ENCODE measurements at regions not wholly inside any gene's neighbourhood (a gene's known extent, or its start where the extent isn't known, plus 50 kb on each side); places are given as distances from the start of the nearest gene placed in this dataset.

GRCh38 chr3:144063306-144063705 is 91.7 kb downstream of the DIPK2A start:
- no peak for DNase-seq (ENCODE audit: extremely low read depth in 1 of 11, low read depth in 9 of 11, low spot score in 4 of 11)

DNA sequence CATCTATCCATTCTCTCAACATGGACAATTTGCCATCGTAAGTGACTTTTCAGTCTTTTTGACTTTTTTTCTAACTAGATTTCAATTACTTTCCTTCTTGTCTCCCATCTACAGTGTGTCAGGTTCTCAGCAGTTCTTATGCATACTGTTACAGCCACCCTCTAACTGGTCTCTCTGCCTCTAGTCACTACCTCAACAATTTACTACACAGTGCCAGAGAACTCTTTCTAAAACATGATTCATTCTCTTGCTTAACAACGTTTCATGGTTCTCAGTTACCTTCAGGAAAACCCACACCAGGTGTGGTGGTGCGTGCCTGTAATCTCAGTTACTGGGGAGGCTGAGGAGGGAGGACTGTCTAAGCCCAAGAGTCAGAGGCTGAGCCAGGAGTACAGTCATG is 95.4 kb downstream of the DIPK2A start:
- DNase-seq (ENCODE audit: extremely low read depth in 1 of 11, low read depth in 9 of 11, low spot score in 4 of 11): no peak

GRCh38 chr3:144073698-144074097 is 102.1 kb downstream of the DIPK2A start:
- no peak for DNase-seq (ENCODE audit: extremely low read depth in 1 of 11, low read depth in 9 of 11, low spot score in 4 of 11)

GRCh38 chr3:144079634-144080033 is 108.0 kb downstream of the DIPK2A start:
- DNase-seq (ENCODE audit: extremely low read depth in 1 of 11, low read depth in 9 of 11, low spot score in 4 of 11): no peak

- DNase-seq (ENCODE audit: extremely low read depth in 1 of 11, low read depth in 9 of 11, low spot score in 4 of 11): no peak
Observed at GRCh38 chr3:144084929-144085328, 113.3 kb downstream of the DIPK2A start.

DNA sequence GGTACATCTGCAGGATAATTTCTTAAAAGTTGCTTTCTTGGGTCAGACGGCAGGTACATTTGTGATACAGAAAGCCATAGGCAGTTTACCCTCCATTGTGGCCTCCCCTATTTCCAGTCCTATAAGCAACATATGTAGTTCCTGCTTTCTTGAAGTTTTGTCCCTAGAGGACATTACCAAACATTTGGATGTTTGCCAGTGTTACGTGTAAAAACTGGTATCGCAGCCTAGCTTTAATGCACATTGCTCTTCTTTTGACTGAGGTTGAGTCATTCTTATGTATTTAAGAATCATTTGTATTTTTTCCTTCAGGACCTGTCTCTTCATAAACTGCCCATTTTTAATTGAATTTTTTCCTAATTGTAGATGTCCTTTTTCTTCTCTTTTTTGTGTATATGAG is 114.3 kb downstream of the DIPK2A start:
- peak in 3 of 11 donors; percentile 6 to 16 (median 11) for DNase-seq (ENCODE audit: extremely low read depth in 1 of 11, low read depth in 9 of 11, low spot score in 4 of 11)

GRCh38 chr3:144096016-144096415 is 124.4 kb downstream of the DIPK2A start:
- DNase-seq (ENCODE audit: extremely low read depth in 1 of 11, low read depth in 9 of 11, low spot score in 4 of 11): no peak

DNA sequence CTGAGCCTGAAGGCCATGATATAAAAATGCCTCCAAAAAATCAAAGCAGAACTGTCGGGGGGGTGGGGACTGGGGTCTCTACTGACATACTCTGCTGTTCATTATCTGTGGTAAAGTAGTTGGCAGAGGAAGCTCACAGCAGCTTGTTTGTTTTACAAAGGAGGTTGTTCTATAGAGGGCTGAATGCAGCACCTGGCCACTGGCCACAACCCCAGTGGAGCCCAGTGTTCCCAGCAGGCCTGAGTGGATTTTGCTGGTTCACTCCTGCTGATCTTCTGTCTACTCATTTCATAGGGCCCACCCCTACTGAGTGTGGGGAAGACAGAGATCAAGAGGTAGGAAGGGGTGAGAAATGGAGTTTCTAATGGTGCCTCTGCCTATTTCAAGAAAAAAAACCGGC is 125.5 kb downstream of the DIPK2A start:
- no peak for DNase-seq (ENCODE audit: extremely low read depth in 1 of 11, low read depth in 9 of 11, low spot score in 4 of 11)

DNA sequence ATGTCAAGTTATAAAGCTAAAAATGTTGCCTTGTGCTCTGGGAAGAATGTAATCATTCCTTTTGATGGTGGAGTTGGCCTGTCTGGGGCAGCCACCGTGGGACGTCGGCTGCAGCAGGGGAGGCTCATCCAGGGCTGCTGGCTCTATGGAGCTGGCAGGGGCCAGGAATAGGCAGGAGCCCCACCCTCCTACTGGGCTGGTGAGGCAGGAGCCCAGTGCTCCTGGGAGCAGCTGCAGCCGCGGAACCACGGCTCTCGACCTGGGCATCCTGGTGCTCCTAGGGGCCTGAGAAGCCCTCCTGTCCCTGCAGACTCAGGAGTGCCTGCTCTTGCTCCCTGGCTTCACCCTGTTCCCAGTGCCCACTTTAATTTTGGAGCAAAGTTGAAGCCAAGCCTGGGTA is 127.1 kb downstream of the DIPK2A start:
- DNase-seq (ENCODE audit: extremely low read depth in 1 of 11, low read depth in 9 of 11, low spot score in 4 of 11): no peak

GRCh38 chr3:144102421-144102820 is 130.8 kb downstream of the DIPK2A start:
- no peak for DNase-seq (ENCODE audit: extremely low read depth in 1 of 11, low read depth in 9 of 11, low spot score in 4 of 11)

DNA sequence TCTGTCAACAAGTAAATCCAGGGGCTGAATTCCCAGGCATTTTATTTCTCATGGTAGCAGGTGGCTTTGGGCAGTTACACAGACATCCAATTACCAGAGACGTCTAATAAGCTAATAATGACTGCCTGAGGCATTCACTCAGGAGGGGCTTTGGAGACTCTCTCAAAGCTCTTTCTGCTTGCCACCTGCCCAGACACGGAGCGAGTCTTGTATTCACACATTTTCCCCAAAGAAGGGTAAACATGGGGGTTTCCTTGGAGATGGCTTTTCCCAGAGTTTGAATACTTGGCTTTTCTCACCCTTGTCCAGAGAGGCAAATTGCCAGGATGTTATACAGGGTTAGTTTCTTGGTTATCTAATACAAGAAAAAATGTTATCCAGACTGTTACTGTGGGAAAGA is 132.6 kb downstream of the DIPK2A start:
- no peak for DNase-seq (ENCODE audit: extremely low read depth in 1 of 11, low read depth in 9 of 11, low spot score in 4 of 11)

DNA sequence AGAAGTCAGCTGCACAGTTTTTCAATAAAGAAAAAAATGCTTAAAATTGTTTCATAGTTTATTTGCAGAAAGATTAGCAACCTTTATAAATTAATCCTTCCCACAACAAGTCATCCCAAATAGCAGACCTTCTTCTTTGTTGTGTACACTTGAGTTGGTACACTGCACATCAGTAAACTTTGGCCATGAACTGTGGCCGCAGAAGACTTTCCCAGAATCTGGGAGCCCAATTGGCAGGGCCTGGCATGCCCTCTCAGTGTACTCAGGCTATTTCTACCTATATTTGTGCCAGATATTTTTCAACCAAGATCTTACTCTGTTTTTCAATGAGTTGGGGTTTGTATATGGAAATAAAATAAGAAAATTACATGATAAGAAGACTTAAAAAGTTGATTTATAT is 133.1 kb downstream of the DIPK2A start:
- DNase-seq (ENCODE audit: extremely low read depth in 1 of 11, low read depth in 9 of 11, low spot score in 4 of 11): no peak

- peak in 6 of 11 donors; percentile 6 to 43 (median 20) for DNase-seq (ENCODE audit: extremely low read depth in 1 of 11, low read depth in 9 of 11, low spot score in 4 of 11)
Observed at GRCh38 chr3:144105542-144105941, 133.9 kb downstream of the DIPK2A start.

- DNase-seq (ENCODE audit: extremely low read depth in 1 of 11, low read depth in 9 of 11, low spot score in 4 of 11): no peak
Observed at GRCh38 chr3:144106970-144107369, 135.3 kb downstream of the DIPK2A start.

DNA sequence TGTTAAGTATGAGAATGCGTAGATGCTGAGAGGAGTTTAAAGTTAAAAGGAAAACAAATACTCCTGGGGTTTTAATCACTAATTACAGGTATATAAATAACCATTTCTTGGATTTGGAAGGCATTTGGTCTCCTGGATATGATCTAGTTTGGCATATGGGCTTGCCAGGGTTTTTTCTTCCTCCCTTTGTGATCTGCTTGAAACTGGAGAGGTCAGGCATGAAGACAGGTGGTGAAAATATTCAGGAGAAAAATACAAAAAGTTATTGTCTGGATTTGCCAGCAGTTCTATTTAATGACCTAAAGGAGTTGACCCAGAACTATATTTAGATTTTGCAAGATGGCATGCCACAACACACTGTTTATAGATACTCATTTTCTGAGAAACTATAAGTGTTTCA is 136.3 kb downstream of the DIPK2A start:
- no peak for DNase-seq (ENCODE audit: extremely low read depth in 1 of 11, low read depth in 9 of 11, low spot score in 4 of 11)

GRCh38 chr3:144109944-144110343 is 138.3 kb downstream of the DIPK2A start:
- no peak for DNase-seq (ENCODE audit: extremely low read depth in 1 of 11, low read depth in 9 of 11, low spot score in 4 of 11)

- no peak for DNase-seq (ENCODE audit: extremely low read depth in 1 of 11, low read depth in 9 of 11, low spot score in 4 of 11)
Observed at GRCh38 chr3:144112036-144112435, 140.4 kb downstream of the DIPK2A start.

DNA sequence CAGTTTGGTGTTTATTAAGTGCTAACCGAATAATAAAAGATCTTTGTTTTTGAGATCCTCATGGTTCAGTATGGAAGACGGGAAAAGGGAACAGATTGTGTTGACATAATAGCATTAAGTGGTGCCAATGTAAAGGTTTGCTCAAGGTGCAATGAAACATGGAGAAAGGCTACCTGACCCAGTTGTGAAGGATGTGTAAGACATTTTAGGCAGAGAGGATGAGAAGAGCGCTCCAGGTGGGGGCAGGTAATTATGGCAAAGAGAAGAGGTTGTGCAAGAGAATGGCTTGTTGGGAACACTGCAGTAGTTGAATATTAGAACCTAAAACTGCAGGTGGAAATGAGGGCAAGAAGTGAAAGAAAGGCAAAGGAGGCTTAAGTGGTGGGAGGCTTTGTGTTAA is 140.8 kb downstream of the DIPK2A start:
- no peak for DNase-seq (ENCODE audit: extremely low read depth in 1 of 11, low read depth in 9 of 11, low spot score in 4 of 11)

GRCh38 chr3:144114767-144115166 is 143.1 kb downstream of the DIPK2A start:
- no peak for DNase-seq (ENCODE audit: extremely low read depth in 1 of 11, low read depth in 9 of 11, low spot score in 4 of 11)

DNA sequence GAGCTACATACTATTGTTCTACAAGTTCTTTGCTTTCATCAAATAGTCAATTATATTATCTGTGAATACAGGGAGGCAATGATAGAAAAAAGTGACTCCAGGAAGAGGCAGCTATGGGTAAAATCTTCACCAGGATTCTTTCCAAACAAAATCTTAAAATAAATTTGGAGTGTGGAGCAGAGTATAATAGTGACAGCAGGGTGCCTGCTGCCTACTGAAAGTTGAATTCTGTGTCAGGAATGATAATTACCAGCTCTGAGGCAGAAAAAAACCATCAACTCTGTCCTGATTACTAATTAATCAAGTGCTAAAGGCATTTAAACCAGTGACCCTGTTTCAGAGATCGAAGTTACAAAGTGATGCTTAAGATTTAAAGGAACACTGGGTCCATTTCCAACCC is 148.0 kb downstream of the DIPK2A start:
- DNase-seq (ENCODE audit: extremely low read depth in 1 of 11, low read depth in 9 of 11, low spot score in 4 of 11): no peak

DNA sequence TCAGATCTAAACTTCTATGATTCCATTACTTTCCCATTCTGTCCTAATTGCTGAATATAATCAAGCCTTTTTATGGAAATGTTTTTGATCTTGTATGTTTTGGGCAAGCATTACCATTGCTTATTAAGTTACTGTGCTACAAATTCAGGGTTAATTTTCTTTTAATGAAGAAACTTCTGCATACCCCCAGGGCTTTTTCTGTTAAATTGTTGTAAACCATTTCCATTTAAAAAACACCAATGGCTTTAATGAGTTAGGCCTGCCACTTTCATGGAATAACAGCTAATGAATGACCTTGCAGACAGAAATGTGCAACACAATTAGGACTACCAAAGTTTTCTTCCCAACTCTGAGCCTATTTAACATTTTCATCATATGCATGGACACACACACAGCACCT is 150.0 kb downstream of the DIPK2A start:
- DNase-seq (ENCODE audit: extremely low read depth in 1 of 11, low read depth in 9 of 11, low spot score in 4 of 11): no peak

GRCh38 chr3:144127014-144127413 is 155.4 kb downstream of the DIPK2A start:
- no peak for DNase-seq (ENCODE audit: extremely low read depth in 1 of 11, low read depth in 9 of 11, low spot score in 4 of 11)

Measured in renal cortex interstitium (tissue), 11 donors.